ENCODE measurements at regions not wholly inside any gene's neighbourhood (a gene's known extent, or its start where the extent isn't known, plus 50 kb on each side); places are given as distances from the start of the nearest gene placed in this dataset.

DNA sequence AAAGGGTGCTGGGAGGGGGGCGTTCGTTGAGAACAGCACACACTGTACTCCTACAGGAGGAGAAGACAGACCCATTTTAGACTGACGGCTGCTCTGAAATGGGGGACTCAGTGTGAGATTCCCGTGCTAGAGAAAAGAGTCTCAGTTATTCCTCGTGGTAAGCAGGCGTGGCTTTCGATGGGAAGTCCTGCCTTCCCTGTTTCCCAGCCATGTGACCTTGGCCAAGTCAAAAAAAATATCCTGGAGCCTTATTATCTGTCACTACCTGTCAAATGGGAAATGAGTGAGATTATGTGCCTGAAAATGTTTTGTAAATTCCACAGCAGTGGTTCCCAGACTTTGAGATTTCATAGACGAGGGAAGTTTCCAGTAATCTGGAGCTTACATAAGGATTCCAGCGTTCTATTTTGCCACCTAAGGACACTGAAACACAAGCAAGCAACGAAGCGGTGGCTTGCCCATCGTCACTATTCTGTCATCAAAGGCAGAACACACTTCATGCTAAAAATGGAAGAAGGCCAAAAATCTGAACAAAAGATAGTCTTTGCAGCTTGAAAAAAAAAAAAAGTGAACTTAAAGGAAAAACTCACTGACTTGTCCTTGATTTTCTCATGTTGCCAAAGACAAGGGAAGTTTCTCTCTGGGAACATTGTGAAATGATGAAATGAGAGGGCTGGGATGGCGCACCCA lies 253.4 kb upstream of the RPL38 start:
- TF ChIP-seq CTCF (IDR thresholded peaks at IDR 0.05) (no peak), POLR2A (IDR thresholded peaks at IDR 0.05) (no peak)

Measured in body of pancreas (tissue), 4 donors.